ENCODE measurements at regions not wholly inside any gene's neighbourhood (a gene's known extent, or its start where the extent isn't known, plus 50 kb on each side); places are given as distances from the start of the nearest gene placed in this dataset.

DNA sequence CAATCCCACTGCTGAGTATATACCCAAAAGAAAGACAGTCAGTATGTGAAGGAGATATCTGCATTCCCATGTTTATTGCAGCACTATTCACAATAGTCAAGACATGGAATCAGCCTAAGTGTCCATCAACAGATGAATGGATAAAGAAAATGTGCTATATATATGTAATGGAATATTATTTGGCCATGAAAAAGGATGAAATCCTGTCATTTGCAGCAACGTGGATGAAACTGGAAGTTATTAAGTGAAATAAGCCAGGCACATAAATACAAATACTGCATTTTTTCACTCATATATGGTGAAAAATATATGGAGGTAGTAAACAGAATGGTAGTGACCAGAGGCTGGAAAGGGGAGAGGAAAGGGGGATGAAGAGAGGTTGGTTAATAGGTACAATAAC, 188.9 kb upstream of the SERP2 start:
- H3K4me1 Mint-ChIP-seq = peaks cover 0 to 1% (median 0%) of the 10 kb centered on the region in 4 donors
- POLR2A ChIA-PET = no interaction called here
- ATAC-seq (no peak), DNase-seq (no peak)
- H3K27ac Mint-ChIP-seq = no peak overlapping the region
- H3K4me3 Mint-ChIP-seq = no peak overlapping the region
- H3K9me3 Mint-ChIP-seq = peaks cover 0 to 6% (median 0%) of the 10 kb centered on the region in 9 donors
- H3K27me3 Mint-ChIP-seq = no peaks in the 10 kb centered on the region
- peaks cover 0 to 5% (median 0%) of the 10 kb centered on the region in 3 donors for H3K36me3 Mint-ChIP-seq

GRCh38 chr13:44188257-44188656, 185.4 kb upstream of the SERP2 start:
- ATAC-seq = no peak
- no peak overlapping the region for H3K4me3 Mint-ChIP-seq
- peaks cover 0 to 4% (median 0%) of the 10 kb centered on the region in 3 donors for H3K36me3 Mint-ChIP-seq
- peaks cover 7 to 16% (median 11%) of the 10 kb centered on the region in 4 donors for H3K4me1 Mint-ChIP-seq
- no peak for DNase-seq
- no peaks in the 10 kb centered on the region for H3K27me3 Mint-ChIP-seq
- POLR2A ChIA-PET = no interaction called here
- H3K27ac Mint-ChIP-seq = no peak overlapping the region
- peaks cover 0 to 10% (median 0%) of the 10 kb centered on the region in 9 donors for H3K9me3 Mint-ChIP-seq

GRCh38 chr13:44189085-44189484, 184.5 kb upstream of the SERP2 start:
- Mint-ChIP-seq H3K27ac (peak overlapping the region in 1 of 10 donors; percentile 1), H3K27me3 (no peaks in the 10 kb centered on the region), H3K36me3 (no peaks in the 10 kb centered on the region), H3K4me1 (peaks cover 7 to 17% (median 11%) of the 10 kb centered on the region in 4 donors), H3K9me3 (peaks cover 0 to 10% (median 0%) of the 10 kb centered on the region in 9 donors), H3K4me3 (no peak overlapping the region)
- POLR2A ChIA-PET = no interaction called here
- ATAC-seq (no peak), DNase-seq (no peak)

DNA sequence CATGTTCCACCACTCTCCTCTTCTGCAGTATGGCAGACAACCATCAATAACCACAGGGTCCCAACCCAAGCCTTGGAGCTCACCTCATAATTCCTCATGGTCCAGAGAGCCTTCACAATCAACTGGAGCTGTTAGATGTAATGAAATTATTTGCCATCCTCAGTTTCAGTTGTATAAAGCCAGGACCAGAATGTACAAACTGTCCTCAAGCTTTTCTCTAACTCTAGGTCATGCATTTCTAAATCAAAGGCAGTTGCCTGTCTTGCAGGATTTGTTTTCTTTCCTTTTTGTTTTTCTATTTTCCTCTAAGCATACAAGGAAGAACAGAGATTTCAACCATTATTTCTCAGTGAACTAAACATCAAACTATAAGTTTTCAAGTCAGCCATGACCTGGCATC, 182.5 kb upstream of the SERP2 start:
- DNase-seq (no peak), ATAC-seq (no peak)
- H3K27me3 Mint-ChIP-seq = no peaks in the 10 kb centered on the region
- peak overlapping the region in 8 of 10 donors; percentile 38 to 94 (median 86) for H3K27ac Mint-ChIP-seq
- H3K4me1 Mint-ChIP-seq = peaks cover 15 to 35% (median 26%) of the 10 kb centered on the region in 4 donors
- no peak overlapping the region for H3K4me3 Mint-ChIP-seq
- POLR2A ChIA-PET = interaction anchor here (0.6 to 1.0 kb wide), 2 partner anchors 239 to 246 kb away, joined by 3 read pairs; no protein-coding TSS in a partner anchor
- no peaks in the 10 kb centered on the region for H3K36me3 Mint-ChIP-seq
- H3K9me3 Mint-ChIP-seq = peaks cover 0 to 10% (median 0%) of the 10 kb centered on the region in 9 donors

DNA sequence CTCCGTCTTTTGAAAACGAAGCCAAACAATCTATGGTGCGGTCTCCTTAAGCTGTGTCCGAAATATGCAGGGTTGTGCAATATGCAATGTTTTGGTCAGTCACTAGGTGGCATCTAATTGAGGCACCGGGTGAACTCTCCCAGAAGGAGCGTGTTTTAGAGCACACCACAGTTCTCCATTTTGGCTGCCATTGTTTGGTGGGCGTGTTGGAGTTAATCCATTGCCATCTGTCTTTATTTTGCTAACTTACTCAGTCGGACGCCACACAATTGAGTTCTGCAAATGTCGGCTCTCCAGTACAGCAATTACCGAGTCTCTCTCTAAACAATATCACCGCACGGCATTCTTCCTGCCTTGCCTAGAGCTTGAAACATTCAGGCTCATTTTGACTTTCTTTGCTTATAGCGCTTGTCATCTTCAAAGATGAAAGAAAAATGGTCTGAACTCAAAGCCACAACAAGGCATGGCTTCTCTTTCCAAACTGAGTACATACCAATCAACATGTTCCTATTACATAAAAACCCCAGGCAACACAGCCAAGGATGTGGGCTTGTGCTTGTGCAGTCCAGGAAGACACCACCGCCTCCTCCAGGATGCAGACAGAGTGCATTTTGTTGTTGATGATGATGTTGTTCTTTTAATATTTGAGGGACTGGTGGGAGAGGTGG, 182.0 kb upstream of the SERP2 start:
- DNase-seq (peak in 9 of 10 donors; percentile 14 to 79 (median 51)), ATAC-seq (peak; percentile 79 to 83)
- H3K27ac Mint-ChIP-seq = peak overlapping the region; percentile 57 to 94 (median 88)
- H3K9me3 Mint-ChIP-seq = peaks cover 0 to 10% (median 0%) of the 10 kb centered on the region in 9 donors
- H3K27me3 Mint-ChIP-seq = no peaks in the 10 kb centered on the region
- H3K36me3 Mint-ChIP-seq = no peaks in the 10 kb centered on the region
- POLR2A ChIA-PET = interaction anchor here (0.6 to 1.4 kb wide), 3 partner anchors 239 to 246 kb away, joined by 3 to 6 read pairs (median 3); no protein-coding TSS in a partner anchor
- H3K4me1 Mint-ChIP-seq = peaks cover 19 to 41% (median 31%) of the 10 kb centered on the region in 4 donors
- peak overlapping the region; percentile 8 to 72 (median 50) for H3K4me3 Mint-ChIP-seq

DNA sequence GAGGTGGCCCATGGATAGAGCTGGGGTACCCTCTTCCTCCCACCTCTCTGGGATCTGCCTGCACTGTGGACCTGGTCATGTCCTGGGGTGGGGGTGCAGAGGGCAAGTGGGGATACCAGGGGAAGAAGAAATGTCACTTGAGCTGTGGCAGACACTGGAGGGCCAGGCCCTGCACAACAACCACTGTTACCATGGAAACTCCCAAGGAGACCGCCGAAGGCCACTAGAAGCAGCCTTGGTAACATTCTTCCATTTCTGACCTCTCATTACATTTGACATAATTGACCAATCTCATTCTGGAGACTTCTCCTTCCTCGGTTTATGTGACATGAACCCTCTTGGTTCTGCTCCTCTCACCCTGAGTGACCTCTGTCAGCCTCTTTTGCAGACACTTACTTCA, 179.9 kb upstream of the SERP2 start:
- ATAC-seq (no peak), DNase-seq (no peak)
- peak overlapping the region in 4 of 10 donors; percentile 6 to 53 (median 12) for H3K27ac Mint-ChIP-seq
- H3K27me3 Mint-ChIP-seq = no peaks in the 10 kb centered on the region
- POLR2A ChIA-PET = no interaction called here
- H3K36me3 Mint-ChIP-seq = no peaks in the 10 kb centered on the region
- peaks cover 0 to 10% (median 0%) of the 10 kb centered on the region in 9 donors for H3K9me3 Mint-ChIP-seq
- no peak overlapping the region for H3K4me3 Mint-ChIP-seq
- peaks cover 17 to 43% (median 33%) of the 10 kb centered on the region in 4 donors for H3K4me1 Mint-ChIP-seq

DNA sequence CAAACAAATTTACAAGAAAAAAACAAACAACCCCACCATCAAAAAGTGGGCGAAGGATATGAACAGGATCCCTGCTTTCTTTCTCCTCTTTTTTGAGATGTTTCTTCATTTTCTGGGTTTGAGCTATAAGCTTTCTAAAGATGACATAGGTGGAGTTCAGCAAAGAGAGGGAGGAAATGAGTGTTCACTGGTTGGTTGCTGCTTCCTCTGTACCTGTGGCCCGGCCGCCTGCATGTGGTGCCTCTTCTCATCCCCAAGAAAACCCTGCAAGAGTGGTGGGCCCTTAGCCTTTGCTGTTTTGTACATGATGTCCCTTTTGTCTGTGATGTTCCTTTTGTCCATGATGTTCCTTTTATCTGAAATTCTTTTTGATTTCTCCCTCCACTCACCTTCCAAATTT, 178.4 kb upstream of the SERP2 start:
- DNase-seq (peak in 1 of 10 donors; percentile 12), ATAC-seq (no peak)
- POLR2A ChIA-PET = no interaction called here
- peaks cover 17 to 43% (median 33%) of the 10 kb centered on the region in 4 donors for H3K4me1 Mint-ChIP-seq
- H3K27me3 Mint-ChIP-seq = no peaks in the 10 kb centered on the region
- H3K36me3 Mint-ChIP-seq = no peaks in the 10 kb centered on the region
- H3K4me3 Mint-ChIP-seq = peak overlapping the region in 5 of 10 donors; percentile 0 to 8 (median 1)
- H3K9me3 Mint-ChIP-seq = peaks cover 0 to 10% (median 0%) of the 10 kb centered on the region in 9 donors
- peak overlapping the region; percentile 2 to 89 (median 34) for H3K27ac Mint-ChIP-seq

DNA sequence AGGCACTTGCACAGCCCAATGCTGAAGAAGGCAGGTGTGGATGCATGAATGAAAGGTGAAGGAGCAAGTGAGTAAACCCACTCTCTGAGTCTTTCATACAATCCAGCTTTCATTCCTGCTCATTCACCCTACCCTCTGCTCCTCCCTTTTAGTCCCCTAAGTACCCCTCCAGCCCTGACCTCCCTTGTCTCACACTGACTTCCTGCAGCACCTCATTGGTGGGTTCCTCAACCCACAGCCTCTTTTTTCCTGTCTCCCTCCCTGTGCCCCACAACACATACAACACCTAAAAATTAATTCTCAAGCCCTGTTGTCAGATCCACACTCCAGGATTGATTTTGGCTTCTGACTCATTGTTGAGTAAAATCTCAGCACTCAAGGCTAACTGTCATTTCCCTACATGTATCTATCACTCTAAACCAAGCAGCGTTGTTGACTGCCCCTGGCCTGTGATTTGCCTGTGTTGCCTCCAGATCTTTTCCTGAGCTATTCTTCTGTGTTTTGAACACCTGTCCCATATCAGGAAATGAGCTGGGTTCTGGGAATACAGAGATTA, 177.3 kb upstream of the SERP2 start:
- H3K36me3 Mint-ChIP-seq = no peaks in the 10 kb centered on the region
- H3K4me3 Mint-ChIP-seq = peak overlapping the region in 6 of 10 donors; percentile 1 to 54 (median 22)
- H3K27ac Mint-ChIP-seq = peak overlapping the region in 6 of 10 donors; percentile 6 to 71 (median 18)
- H3K9me3 Mint-ChIP-seq = peaks cover 0 to 10% (median 0%) of the 10 kb centered on the region in 9 donors
- peaks cover 17 to 42% (median 32%) of the 10 kb centered on the region in 4 donors for H3K4me1 Mint-ChIP-seq
- DNase-seq (no peak), ATAC-seq (no peak)
- POLR2A ChIA-PET = no interaction called here
- no peaks in the 10 kb centered on the region for H3K27me3 Mint-ChIP-seq

- ATAC-seq = no peak
- H3K36me3 Mint-ChIP-seq = no peaks in the 10 kb centered on the region
- H3K27me3 Mint-ChIP-seq = no peaks in the 10 kb centered on the region
- H3K4me1 Mint-ChIP-seq = peaks cover 12 to 28% (median 21%) of the 10 kb centered on the region in 4 donors
- POLR2A ChIA-PET = no interaction called here
- no peak overlapping the region for H3K4me3 Mint-ChIP-seq
- DNase-seq = no peak
- no peaks in the 10 kb centered on the region for H3K9me3 Mint-ChIP-seq
- peak overlapping the region in 3 of 10 donors; percentile 3 to 64 (median 10) for H3K27ac Mint-ChIP-seq
Measured at GRCh38 chr13:44197791-44198770, 175.5 kb upstream of the SERP2 start.

- H3K27ac Mint-ChIP-seq = peak overlapping the region in 1 of 10 donors; percentile 37
- no peaks in the 10 kb centered on the region for H3K36me3 Mint-ChIP-seq
- DNase-seq (no peak), ATAC-seq (no peak)
- no peak overlapping the region for H3K4me3 Mint-ChIP-seq
- no peaks in the 10 kb centered on the region for H3K9me3 Mint-ChIP-seq
- H3K27me3 Mint-ChIP-seq = no peaks in the 10 kb centered on the region
- POLR2A ChIA-PET = no interaction called here
- H3K4me1 Mint-ChIP-seq = peaks cover 12 to 26% (median 21%) of the 10 kb centered on the region in 4 donors
Measured at GRCh38 chr13:44198826-44199225, 174.8 kb upstream of the SERP2 start.

- no peaks in the 10 kb centered on the region for H3K9me3 Mint-ChIP-seq
- no peak overlapping the region for H3K4me3 Mint-ChIP-seq
- H3K27ac Mint-ChIP-seq = no peak overlapping the region
- POLR2A ChIA-PET = no interaction called here
- peaks cover 0 to 1% (median 0%) of the 10 kb centered on the region in 5 donors for H3K27me3 Mint-ChIP-seq
- ATAC-seq (no peak), DNase-seq (no peak)
- H3K4me1 Mint-ChIP-seq = peaks cover 11 to 22% (median 20%) of the 10 kb centered on the region in 4 donors
- no peaks in the 10 kb centered on the region for H3K36me3 Mint-ChIP-seq
Measured at GRCh38 chr13:44199627-44200207, 173.9 kb upstream of the SERP2 start.

- Mint-ChIP-seq H3K36me3 (peaks cover 0 to 5% (median 0%) of the 10 kb centered on the region in 3 donors), H3K4me3 (no peak overlapping the region), H3K4me1 (no peaks in the 10 kb centered on the region), H3K27me3 (peaks cover 0 to 6% (median 4%) of the 10 kb centered on the region in 5 donors), H3K27ac (no peak overlapping the region), H3K9me3 (peaks cover 0 to 5% (median 2%) of the 10 kb centered on the region in 9 donors)
- DNase-seq (no peak), ATAC-seq (no peak)
- POLR2A ChIA-PET = no interaction called here
Measured at GRCh38 chr13:44206434-44206833, 167.2 kb upstream of the SERP2 start.

Measured in naive thymus-derived CD8-positive, alpha-beta T cell (primary cell).